Karpas-422 (cell line): ENCODE measurements at regions not wholly inside any gene's neighbourhood (a gene's known extent, or its start where the extent isn't known, plus 50 kb on each side); places are given as distances from the start of the nearest gene placed in this dataset.

Source experiments
- DNase-seq: peaks from one replicate; pipeline ENCODE4 v3.0.0-alpha.2; 2015
- H2AFZ ChIP-seq: fragments of 200-600 bp; sonication (generic); 2 replicates; pipeline ENCODE4 v1.6.1; 2014; ENCODE audit warnings: antibody characterized with exemption, low read length, mixed read lengths
- H3K27ac ChIP-seq: fragments of 200-600 bp; sonication (generic); 2 replicates; pipeline ENCODE4 v1.5.1; 2014; ENCODE audit warnings: mild to moderate bottlenecking, low read length, moderate library complexity
- H3K27me3 ChIP-seq: fragments of 200-600 bp; sonication (generic); 2 replicates; pipeline ENCODE4 v1.6.1; 2014; ENCODE audit warnings: low read length, mixed read lengths
- H3K36me3 ChIP-seq: fragments of 200-600 bp; sonication (generic); 2 replicates; pipeline ENCODE4 v1.6.1; 2014; ENCODE audit warnings: low read length, mixed read lengths; ENCODE audit not compliant: insufficient read depth
- H3K4me1 ChIP-seq: fragments of 200-600 bp; sonication (generic); 2 replicates; pipeline ENCODE4 v1.6.1; 2014; ENCODE audit warnings: mild to moderate bottlenecking, low read length, mixed read lengths
- H3K4me2 ChIP-seq: fragments of 200-600 bp; sonication (generic); 2 replicates; pipeline ENCODE4 v1.6.1; 2014; ENCODE audit warnings: low read length, low read depth, mild to moderate bottlenecking; ENCODE audit not compliant: poor library complexity, severe bottlenecking
- H3K4me3 ChIP-seq: fragments of 200-600 bp; sonication (generic); 2 replicates; pipeline ENCODE4 v1.5.1; 2014; ENCODE audit warnings: mild to moderate bottlenecking, antibody characterized with exemption, low read length, mixed read lengths
- H3K79me2 ChIP-seq: fragments of 200-600 bp; sonication (generic); 2 replicates; pipeline ENCODE4 v1.6.1; 2014; ENCODE audit warnings: mild to moderate bottlenecking, low read length, mixed read lengths
- H3K9ac ChIP-seq: fragments of 200-600 bp; sonication (generic); 2 replicates; pipeline ENCODE4 v1.6.0; 2014; ENCODE audit warnings: low read length
- H3K9me2 ChIP-seq: fragments of 200-600 bp; sonication (generic), shearing (Covaris generic); replicated peaks from 2 replicates; pipeline ENCODE4 v1.6.0; 2014; ENCODE audit warnings: mild to moderate bottlenecking, low read length, moderate library complexity; ENCODE audit not compliant: insufficient read depth
- H3K9me3 ChIP-seq: fragments of 300-700, 200-600 bp; sonication (generic); 2 replicates; pipeline ENCODE4 v1.6.1; 2014; ENCODE audit warnings: low read length, mixed read lengths
- H4K20me1 ChIP-seq: fragments of 200-600 bp; sonication (generic); 2 replicates; pipeline ENCODE4 v1.6.1; 2014; ENCODE audit warnings: mild to moderate bottlenecking, antibody characterized with exemption, low read length, low read depth; ENCODE audit not compliant: insufficient read depth

DNA sequence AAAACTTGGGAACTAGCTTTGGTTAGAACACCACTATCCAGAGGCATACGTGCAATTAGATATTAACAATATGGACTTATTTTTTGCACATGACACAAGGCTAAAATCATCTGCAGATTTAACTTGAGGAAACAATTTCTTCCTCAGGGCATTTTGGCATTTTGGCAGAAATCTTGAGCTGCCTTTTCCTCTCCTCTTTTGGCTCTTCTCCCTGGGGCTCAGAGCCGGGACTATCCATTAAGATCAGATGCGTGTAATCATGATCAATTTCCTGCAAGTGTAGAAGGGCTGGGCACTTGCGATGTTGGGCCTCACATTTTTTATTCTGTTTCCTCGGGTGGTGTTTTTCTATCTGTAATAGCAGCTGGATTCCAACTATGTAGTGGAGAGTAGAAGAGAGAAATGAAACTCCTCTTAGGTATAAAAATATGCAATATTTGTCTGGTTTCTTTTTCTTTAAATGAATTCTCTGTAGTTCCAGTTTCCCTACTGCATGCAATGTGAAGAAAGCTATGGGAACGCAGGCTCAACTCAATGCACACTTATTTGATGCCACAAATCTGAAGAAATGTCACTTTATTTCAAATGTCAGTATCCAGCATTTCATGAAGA is 1010.8 kb downstream of the FLRT2 start:
- Histone ChIP-seq H3K4me2 (no peak overlapping the region), H3K4me3 (no peak overlapping the region), H3K36me3 (no peaks in the 10 kb centered on the region), H3K4me1 (peaks cover 3% of the 10 kb centered on the region; the same call in 1 of the 2 replicates), H3K79me2 (no peaks in the 10 kb centered on the region), H3K9ac (no peak overlapping the region), H4K20me1 (no peaks in the 10 kb centered on the region), H3K9me3 (no peaks in the 10 kb centered on the region), H3K27ac (no peak overlapping the region), H3K27me3 (no peaks in the 10 kb centered on the region), H3K9me2 (no peaks in the 10 kb centered on the region), H2AFZ (no peak overlapping the region)
- DNase-seq: no peak

GRCh38 chr14:86539361-86540070 is 1009.6 kb downstream of the FLRT2 start:
- Histone ChIP-seq H3K9me2 (no peaks in the 10 kb centered on the region), H4K20me1 (no peaks in the 10 kb centered on the region), H2AFZ (no peak overlapping the region), H3K9ac (no peak overlapping the region), H3K9me3 (no peaks in the 10 kb centered on the region), H3K4me3 (no peak overlapping the region), H3K4me2 (no peak overlapping the region), H3K27me3 (no peaks in the 10 kb centered on the region), H3K4me1 (peaks cover 3% of the 10 kb centered on the region; the same call in 1 of the 2 replicates), H3K79me2 (no peaks in the 10 kb centered on the region), H3K36me3 (no peaks in the 10 kb centered on the region), H3K27ac (no peak overlapping the region)
- no peak for DNase-seq

DNA sequence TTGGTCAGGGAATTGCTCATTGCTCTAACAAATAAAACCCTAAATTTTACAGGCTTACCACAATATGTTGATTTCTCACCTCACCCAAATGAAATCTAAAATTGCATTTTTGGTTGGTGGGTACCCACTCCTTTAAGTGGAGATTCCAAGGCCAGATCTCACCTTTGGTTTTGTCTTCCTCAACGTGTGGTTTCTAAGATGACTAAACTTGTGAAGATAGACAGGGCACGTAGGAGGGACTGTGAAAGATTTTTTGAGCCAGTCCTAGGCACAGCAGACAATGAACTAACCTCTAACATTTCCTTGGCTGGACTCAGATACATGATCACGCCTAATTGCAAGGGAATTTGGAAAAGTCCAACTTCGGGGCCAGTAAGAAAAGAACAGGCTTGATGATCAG is 1003.9 kb downstream of the FLRT2 start:
- Histone ChIP-seq H4K20me1 (no peaks in the 10 kb centered on the region), H3K9me2 (no peaks in the 10 kb centered on the region), H3K27me3 (no peaks in the 10 kb centered on the region), H3K27ac (no peak overlapping the region), H3K4me1 (no peaks in the 10 kb centered on the region), H3K4me3 (no peak overlapping the region), H3K9me3 (no peaks in the 10 kb centered on the region), H3K79me2 (no peaks in the 10 kb centered on the region), H3K4me2 (no peak overlapping the region), H3K36me3 (no peaks in the 10 kb centered on the region), H2AFZ (no peak overlapping the region), H3K9ac (no peak overlapping the region)
- DNase-seq: no peak

DNA sequence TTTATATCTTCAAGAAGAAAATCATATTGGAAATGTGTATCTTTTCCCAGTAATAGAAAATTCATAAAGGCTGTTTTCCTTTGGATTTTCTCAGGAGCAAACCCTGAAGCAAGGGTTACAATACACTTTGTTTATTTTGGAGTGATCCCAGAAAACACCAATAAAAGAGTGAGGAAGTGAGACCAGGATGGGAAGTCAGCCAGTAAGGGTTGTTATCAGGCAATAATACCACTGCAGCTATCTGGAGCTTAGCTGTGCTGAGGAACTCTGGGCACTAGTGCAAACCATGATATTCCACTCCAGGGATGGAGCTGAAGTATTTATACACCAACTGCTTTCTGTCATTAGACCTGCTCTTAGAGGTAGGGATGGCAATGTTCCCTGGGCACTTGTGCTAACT is 1002.3 kb downstream of the FLRT2 start:
- no peak overlapping the region for H3K27ac ChIP-seq
- H3K36me3 ChIP-seq: no peaks in the 10 kb centered on the region
- H3K4me1 ChIP-seq: no peaks in the 10 kb centered on the region
- no peaks in the 10 kb centered on the region for H3K9me3 ChIP-seq
- H3K27me3 ChIP-seq: no peaks in the 10 kb centered on the region
- H3K4me2 ChIP-seq: no peak overlapping the region
- no peak overlapping the region for H2AFZ ChIP-seq
- H3K9ac ChIP-seq: no peak overlapping the region
- H3K9me2 ChIP-seq: no peaks in the 10 kb centered on the region
- no peak overlapping the region for H3K4me3 ChIP-seq
- H3K79me2 ChIP-seq: no peaks in the 10 kb centered on the region
- no peaks in the 10 kb centered on the region for H4K20me1 ChIP-seq
- no peak for DNase-seq

DNA sequence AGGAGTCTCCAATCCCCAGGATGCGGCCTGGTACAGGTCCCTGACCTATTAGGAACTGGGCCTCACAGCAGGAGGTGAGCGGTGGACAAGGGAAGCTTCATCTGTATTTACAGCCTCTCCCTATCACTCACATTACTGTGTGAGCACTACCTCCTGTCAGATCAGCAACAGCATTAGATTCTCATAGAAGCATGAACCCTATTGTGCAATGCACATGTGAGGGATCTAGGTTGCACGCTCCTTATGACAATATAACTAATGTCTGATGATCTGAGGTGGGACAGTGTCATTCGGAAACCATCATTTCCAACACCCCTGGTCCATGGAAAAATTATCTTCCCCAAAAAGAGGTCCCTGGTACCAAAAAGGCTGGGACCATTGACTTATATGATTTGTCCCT is 1000.5 kb downstream of the FLRT2 start:
- Histone ChIP-seq H3K79me2 (no peaks in the 10 kb centered on the region), H2AFZ (no peak overlapping the region), H3K9me3 (no peaks in the 10 kb centered on the region), H3K9ac (no peak overlapping the region), H3K4me2 (no peak overlapping the region), H4K20me1 (no peaks in the 10 kb centered on the region), H3K4me3 (no peak overlapping the region), H3K9me2 (no peaks in the 10 kb centered on the region), H3K4me1 (no peaks in the 10 kb centered on the region), H3K27ac (no peak overlapping the region), H3K36me3 (no peaks in the 10 kb centered on the region), H3K27me3 (no peaks in the 10 kb centered on the region)
- DNase-seq: no peak

DNA sequence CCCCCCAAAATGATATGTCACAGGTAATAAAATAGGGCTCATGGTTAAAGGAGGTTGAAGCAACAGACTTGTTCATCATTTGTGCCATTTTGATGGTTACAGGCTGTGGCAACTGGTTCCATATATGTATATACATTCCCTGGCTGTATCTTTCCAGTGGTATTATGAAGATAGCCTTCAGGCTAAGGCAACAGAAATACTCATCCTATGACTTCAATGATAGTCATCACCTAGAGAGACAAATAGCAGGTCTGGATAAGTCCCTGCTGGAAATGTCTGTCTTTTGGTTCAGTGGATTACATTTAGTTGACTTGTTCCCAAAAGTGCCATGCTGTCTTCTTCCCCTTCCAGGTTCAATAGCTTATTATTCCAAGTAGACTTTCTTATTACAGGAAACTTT is 997.4 kb downstream of the FLRT2 start:
- no peaks in the 10 kb centered on the region for H3K79me2 ChIP-seq
- H3K4me1 ChIP-seq: no peaks in the 10 kb centered on the region
- H3K9ac ChIP-seq: no peak overlapping the region
- no peaks in the 10 kb centered on the region for H4K20me1 ChIP-seq
- no peak overlapping the region for H2AFZ ChIP-seq
- H3K27me3 ChIP-seq: no peaks in the 10 kb centered on the region
- no peak overlapping the region for H3K4me2 ChIP-seq
- no peaks in the 10 kb centered on the region for H3K9me3 ChIP-seq
- no peak for DNase-seq
- H3K27ac ChIP-seq: no peak overlapping the region
- no peak overlapping the region for H3K4me3 ChIP-seq
- H3K9me2 ChIP-seq: no peaks in the 10 kb centered on the region
- H3K36me3 ChIP-seq: no peaks in the 10 kb centered on the region

DNA sequence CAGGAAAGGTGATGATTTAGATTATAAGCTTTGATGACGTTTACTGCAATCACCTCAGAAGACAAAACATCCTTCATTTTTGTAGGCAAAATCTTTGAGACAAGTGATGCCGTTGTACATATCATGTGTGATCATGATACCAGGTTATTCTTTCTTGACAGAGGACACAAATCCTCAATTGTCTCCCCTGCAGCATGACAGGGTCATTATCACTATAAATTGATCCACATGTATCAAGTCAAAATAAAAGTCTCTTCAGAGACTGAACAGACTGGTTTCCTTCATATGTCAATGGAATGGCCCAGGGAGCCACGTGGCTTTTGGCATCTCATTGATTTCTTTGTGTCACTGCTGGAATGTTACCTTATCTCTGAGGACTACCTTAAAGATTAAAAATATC is 995.7 kb downstream of the FLRT2 start:
- Histone ChIP-seq H2AFZ (no peak overlapping the region), H3K4me2 (no peak overlapping the region), H3K9ac (no peak overlapping the region), H3K9me2 (no peaks in the 10 kb centered on the region), H3K27ac (no peak overlapping the region), H3K27me3 (no peaks in the 10 kb centered on the region), H3K4me3 (no peak overlapping the region), H3K79me2 (no peaks in the 10 kb centered on the region), H3K9me3 (no peaks in the 10 kb centered on the region), H4K20me1 (no peaks in the 10 kb centered on the region), H3K4me1 (no peaks in the 10 kb centered on the region), H3K36me3 (no peaks in the 10 kb centered on the region)
- DNase-seq: no peak

DNA sequence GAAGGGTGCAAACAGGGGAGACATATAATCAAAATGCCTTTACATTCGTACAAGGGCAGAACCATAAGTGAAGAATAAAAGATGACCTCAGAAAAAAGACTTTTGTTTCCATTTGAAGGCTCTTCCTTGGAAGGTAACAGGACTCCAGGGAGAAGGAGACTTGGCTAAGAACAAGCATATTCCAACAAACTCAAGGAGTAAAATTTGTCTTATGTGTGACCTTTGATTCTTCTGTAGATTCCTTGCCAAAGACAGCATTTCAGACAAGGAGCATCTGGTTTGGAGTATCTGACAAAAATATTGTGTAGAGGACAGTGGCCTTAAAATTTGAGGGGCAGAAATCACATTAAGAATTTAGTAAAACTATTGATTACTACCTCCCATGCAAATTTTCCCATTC is 991.9 kb downstream of the FLRT2 start:
- no peak for DNase-seq
- Histone ChIP-seq H3K4me3 (no peak overlapping the region), H3K79me2 (no peaks in the 10 kb centered on the region), H3K9ac (no peak overlapping the region), H3K27me3 (no peaks in the 10 kb centered on the region), H3K9me2 (no peaks in the 10 kb centered on the region), H3K9me3 (no peaks in the 10 kb centered on the region), H3K4me2 (no peak overlapping the region), H3K36me3 (no peaks in the 10 kb centered on the region), H3K27ac (no peak overlapping the region), H3K4me1 (no peaks in the 10 kb centered on the region), H4K20me1 (no peaks in the 10 kb centered on the region), H2AFZ (no peak overlapping the region)
